Stimulated activated CD8-positive, alpha-beta memory T cell treated with anti-CD3 and anti-CD28 coated beads, Interleukin-4, amount 100 ng/mL, for 4 hours (primary cell): ENCODE measurements at regions not wholly inside any gene's neighbourhood (a gene's known extent, or its start where the extent isn't known, plus 50 kb on each side); places are given as distances from the start of the nearest gene placed in this dataset.
"Not testable (repeated sequence)": the region's sequence is repeated elsewhere in the genome, so short reads cannot be mapped to it uniquely, and the experiment has no call there.

ENCODE experiments used
- DNase-seq, 2 donors: peaks; one replicate each; pipeline ENCODE4 v3.0.0-alpha.2; 2020; ENCODE audit warnings: low read depth in 2 of 2, low spot score in 1 of 2

DNA sequence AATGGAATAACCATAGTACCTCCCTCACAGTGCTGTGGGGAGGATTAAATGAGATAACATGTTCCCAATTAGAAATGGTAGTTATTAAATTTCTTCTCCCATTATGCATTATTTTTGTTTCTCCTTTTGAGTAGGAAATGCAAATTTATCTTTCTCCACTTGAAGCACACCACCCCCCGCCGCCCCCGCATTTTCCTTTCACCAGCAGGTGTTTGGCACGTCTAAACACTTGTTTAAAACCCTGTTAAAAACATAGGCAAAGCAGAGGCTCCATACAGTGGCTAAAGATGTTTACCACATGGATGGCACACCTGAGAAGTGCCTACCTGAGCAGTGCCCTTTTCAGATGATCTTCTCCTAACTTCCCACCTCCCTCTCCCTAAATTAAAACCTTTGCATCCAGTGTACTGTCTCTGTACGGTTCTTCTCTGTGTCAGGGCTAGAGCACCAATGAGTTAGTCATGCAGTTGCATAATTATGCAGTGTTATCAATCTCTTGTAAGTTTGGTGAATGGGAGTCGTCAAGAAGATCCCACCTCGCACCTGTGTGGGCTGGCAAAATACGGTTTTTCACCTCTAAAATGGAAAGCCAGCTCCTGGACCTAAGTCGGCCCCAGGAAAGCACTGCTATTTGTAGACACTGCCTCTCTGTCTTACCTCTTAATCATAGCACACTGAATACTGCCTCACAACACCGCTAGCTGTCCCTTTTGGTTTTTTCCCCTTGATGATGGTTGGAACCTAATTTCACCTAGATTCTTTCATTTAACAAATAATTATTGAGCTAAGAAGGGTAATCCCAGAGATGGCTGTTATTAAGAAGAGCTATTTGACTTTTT, 122.0 kb downstream of the CT47B1 start:
- no peak for DNase-seq

- DNase-seq: no peak
Observed at GRCh38 chrX:120752431-120753082, 122.7 kb upstream of the C1GALT1C1 start.

- no peak for DNase-seq
Observed at GRCh38 chrX:120751683-120752082, 121.8 kb upstream of the C1GALT1C1 start.

GRCh38 chrX:120750381-120750780, 120.5 kb upstream of the C1GALT1C1 start:
- no peak for DNase-seq

DNA sequence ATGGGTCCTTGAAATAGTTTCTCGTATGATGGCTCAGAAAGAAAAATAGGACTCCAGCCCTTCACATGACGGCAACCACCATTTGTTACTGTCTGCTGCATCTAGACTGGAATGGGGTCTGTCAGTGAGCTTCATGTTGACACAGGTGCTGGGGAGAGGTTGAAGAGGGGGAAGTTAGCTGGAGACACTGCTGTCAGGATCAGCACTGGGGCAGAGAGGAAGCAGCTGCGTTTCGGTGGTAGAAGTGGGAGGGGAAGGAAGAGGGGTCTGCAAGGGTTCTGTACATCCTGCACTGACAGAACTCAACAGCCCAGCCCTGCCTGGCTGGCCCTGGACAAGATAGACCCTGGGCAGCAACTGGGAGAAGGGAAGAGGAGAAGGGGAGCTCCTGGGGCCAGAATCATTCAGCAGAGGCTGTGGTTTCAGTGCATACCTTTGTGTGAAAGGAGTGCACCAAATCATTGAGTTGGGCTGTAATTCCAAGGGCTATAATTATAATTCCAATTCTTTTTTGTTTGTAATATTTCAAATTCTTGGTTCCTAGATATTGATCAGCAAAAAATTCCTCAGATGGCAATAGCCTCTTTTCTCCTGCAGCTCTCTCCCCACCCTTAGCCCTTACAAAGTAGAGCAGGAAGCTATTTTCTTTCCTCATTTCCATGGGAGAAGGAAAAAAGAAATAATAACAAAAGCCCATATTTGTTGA, 119.4 kb upstream of the C1GALT1C1 start:
- no peak for DNase-seq

DNA sequence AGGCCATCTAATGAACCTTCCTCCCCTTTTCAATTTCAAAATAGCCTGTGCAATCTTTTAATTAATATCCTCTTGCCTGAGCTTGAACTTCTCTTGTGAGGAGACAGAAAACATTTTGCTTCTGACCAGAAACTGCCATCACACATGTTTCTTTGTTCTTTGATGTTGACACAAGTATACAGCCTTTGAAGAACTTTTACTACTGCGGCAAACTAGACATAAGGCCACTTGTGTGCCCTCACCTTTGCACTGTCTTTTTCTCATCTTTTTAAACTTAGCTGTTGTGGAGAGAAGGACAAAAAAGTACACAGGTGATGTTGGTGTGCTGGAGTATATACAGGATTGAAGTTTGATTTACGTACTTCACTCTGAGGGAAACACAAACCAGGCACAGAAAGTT, 116.3 kb upstream of the C1GALT1C1 start:
- DNase-seq: no peak

DNA sequence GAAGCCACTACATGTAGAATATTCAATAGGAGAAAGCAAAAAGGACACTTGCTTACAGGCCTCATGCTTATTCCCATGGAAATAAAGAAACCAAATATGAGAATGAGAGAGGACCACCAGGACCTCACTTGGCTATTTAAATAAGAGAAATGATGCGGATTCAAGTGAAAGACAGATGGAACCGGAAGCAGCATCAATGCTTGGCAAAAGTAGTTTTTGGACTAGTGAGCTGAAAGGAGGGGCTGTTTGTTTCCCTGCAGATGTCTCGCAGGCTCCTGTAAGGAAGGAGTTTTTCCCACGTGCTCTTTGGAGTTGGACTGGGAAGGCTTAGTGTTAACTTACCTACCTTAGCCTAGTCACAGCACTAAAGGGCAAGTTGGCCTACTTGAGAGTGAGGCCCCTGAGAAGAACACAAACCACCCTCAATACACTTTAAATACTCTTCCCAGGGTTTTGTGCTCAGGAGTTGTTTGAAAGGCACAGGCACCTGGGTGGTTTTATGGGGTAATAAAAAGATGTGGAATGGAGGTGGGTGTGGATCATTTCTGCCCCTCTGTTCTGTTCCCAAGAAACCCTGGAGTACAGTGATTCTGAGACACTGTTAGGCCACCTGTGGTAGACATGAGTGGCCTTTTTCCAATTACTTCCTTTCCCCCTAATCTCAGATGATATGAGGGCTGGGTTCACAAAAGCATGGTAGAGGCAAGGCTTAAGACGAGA, 113.3 kb upstream of the C1GALT1C1 start:
- no peak for DNase-seq

- DNase-seq: no peak
Observed at GRCh38 chrX:120741452-120741851, 111.6 kb upstream of the C1GALT1C1 start.

GRCh38 chrX:120740072-120740471, 110.2 kb upstream of the C1GALT1C1 start:
- DNase-seq: no peak

- DNase-seq: no peak
Observed at GRCh38 chrX:120739300-120739699, 109.4 kb upstream of the C1GALT1C1 start.

GRCh38 chrX:120736989-120737388, 107.1 kb upstream of the C1GALT1C1 start:
- DNase-seq: no peak

DNA sequence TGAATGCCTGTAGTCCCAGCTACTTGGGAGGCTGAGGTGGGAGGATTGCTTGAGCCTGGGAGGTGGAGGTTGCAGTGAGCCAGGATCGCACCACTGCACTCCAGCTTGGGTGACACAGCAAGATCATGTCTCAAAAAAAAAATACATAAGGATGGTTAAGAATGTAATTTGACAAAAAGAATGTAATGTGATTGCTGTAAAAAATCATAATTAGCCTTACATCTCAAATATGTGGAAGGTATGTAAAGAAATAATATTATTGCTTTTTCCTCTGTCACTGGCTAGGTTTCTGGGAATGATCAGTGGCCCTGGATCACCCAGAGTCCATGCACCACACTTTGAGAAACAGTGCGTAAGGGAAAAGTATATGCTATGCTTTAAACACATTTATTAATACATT, 106.1 kb upstream of the C1GALT1C1 start:
- no peak for DNase-seq

GRCh38 chrX:120732879-120733278, 103.0 kb upstream of the C1GALT1C1 start:
- no peak for DNase-seq

DNA sequence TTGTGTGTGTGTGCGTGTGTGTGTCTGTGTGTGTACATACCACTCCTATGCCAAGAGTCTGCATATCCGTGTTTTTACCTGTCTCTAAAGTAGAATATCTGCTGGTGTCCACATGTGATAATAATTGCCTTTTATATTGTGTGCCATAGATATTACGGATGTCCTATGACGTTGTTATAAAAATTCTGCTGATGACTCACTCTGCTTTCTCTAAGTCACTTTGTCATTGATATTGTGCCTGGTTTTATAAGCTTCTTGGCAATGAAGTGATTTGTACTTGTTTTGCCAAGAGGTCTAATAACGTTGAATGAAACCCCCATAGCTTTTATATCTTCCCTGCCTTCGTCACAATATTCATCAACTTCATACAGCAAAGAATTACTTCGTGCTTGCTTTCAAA, 102.6 kb upstream of the C1GALT1C1 start:
- no peak for DNase-seq

GRCh38 chrX:120731386-120731785, 101.5 kb upstream of the C1GALT1C1 start:
- DNase-seq: no peak

DNA sequence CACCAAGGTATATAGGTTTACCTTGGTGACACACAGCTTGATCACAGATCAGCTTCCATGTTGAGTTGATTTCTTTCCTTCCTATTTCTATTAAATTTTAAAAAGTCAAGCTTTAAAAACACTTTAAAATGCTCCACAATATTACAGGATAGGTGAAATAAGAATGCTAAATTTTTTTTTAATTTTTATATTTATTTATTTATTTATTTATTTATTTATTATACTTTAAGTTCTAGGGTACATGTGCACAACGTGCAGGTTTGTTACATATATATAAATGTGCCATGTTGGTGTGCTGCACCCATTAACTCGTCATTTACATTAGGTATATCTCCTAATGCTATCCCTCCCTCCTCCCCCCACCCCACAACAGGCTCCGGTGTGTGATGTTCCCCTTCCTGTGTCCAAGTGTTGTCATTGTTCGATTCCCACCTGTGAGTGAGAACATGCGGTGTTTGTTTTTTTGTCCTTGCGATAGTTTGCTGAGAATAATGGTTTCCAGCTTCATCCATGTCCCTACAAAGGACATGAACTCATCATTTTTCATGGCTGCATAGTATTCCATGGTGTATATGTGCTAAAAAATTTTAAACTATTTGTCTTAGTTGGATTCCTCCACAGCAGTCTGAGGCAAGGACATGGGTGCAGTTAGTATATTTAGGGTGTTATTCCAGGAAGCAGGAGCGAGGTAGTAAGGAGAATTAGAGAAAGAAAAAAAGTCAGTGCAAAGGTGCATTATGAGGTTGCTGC, 99.8 kb upstream of the C1GALT1C1 start:
- not testable (repeated sequence) for DNase-seq

GRCh38 chrX:120727911-120728310, 98.1 kb upstream of the C1GALT1C1 start:
- no peak for DNase-seq

DNA sequence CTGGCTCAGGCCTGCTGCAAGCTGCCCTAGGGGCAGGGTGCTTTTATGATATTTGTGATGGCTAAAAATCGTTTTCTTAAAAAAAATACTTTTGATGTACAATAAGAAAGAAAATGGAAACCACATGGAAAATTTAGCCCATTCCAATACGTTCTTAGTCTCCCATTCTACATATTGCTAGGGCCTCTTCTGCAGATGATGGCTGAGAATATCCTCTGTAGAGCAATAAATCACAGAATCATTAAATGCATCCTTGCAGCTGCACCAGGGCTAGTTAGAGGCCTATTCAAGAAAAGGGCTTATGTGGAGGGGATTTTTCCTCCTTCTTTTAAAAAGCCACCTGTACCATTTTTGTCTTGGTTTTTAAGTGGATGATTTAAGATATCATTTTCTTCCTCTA, 97.6 kb upstream of the C1GALT1C1 start:
- DNase-seq: no peak

GRCh38 chrX:120726294-120726693, 96.4 kb upstream of the C1GALT1C1 start:
- DNase-seq: no peak

GRCh38 chrX:120725874-120726273, 96.0 kb upstream of the C1GALT1C1 start:
- no peak for DNase-seq

DNA sequence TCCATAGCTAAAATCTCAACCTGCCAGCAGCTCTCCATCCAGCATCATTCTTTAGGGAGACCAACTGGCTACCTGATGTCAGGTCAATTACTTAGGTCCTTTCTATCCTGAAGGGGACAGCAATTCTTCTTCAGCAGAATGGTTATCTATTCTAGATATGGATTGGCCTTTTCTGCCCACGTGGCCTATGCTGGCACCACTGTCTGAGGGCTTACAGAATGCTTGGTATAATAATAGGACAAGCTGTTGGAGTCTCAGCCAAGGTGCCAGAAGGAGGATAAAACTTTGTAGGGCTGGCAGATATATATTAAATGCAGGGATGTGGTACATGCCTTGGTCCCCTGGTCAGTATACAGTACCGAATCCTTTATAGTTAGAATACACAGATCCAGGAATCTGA, 89.8 kb upstream of the C1GALT1C1 start:
- no peak for DNase-seq
